Smooth muscle cell (in vitro differentiated cells): ENCODE measurements at regions not wholly inside any gene's neighbourhood (a gene's known extent, or its start where the extent isn't known, plus 50 kb on each side); places are given as distances from the start of the nearest gene placed in this dataset.

Source experiments
- DNase-seq: peaks from one replicate; lab custom pipeline; 2025; ENCODE audit not compliant: unreplicated experiment; lab: John Stamatoyannopoulos, UW
- H2AFZ ChIP-seq: fragments of 200-600 bp; sonication (generic); 2 replicates; pipeline ENCODE4 v1.6.0; 2016; ENCODE audit warnings: antibody characterized with exemption, low read depth, mild to moderate bottlenecking
- H3F3A ChIP-seq: fragments of 200-600 bp; sonication (generic); 2 replicates; pipeline ENCODE4 v1.6.0; 2017; ENCODE audit warnings: antibody characterized with exemption, low read depth
- H3K27ac ChIP-seq: fragments of 200-600 bp; sonication (generic); 2 replicates; pipeline ENCODE4 v1.5.1; 2016; ENCODE audit warnings: low read depth, mild to moderate bottlenecking
- H3K27me3 ChIP-seq: fragments of 200-600 bp; sonication (generic); 2 replicates; pipeline ENCODE4 v1.6.1; 2016; ENCODE audit warnings: low read depth, mild to moderate bottlenecking
- H3K36me3 ChIP-seq: fragments of 200-600 bp; sonication (generic); 2 replicates; pipeline ENCODE4 v1.5.1; 2016; ENCODE audit warnings: low read depth
- H3K4me1 ChIP-seq: fragments of 200-600 bp; sonication (generic); 2 replicates; pipeline ENCODE4 v1.5.1; 2016; ENCODE audit warnings: low read depth
- H3K4me2 ChIP-seq: fragments of 200-600 bp; sonication (generic); 2 replicates; pipeline ENCODE4 v1.6.0; 2016; ENCODE audit warnings: mild to moderate bottlenecking
- H3K4me3 ChIP-seq: fragments of 200-600 bp; sonication (generic); 2 replicates; pipeline ENCODE4 v1.5.1; 2016; ENCODE audit warnings: mild to moderate bottlenecking
- H3K79me2 ChIP-seq: fragments of 200-600 bp; sonication (generic); 2 replicates; pipeline ENCODE4 v1.6.0; 2016; ENCODE audit warnings: low read depth, mild to moderate bottlenecking
- H3K9ac ChIP-seq: fragments of 200-600 bp; sonication (generic); 2 replicates; pipeline ENCODE4 v1.6.0; 2016; ENCODE audit warnings: low read depth
- H3K9me3 ChIP-seq: fragments of 200-600 bp; sonication (generic); replicated peaks from 2 replicates; pipeline ENCODE4 v1.5.1; 2016; ENCODE audit warnings: low read depth
- H4K20me1 ChIP-seq: fragments of 200-600 bp; sonication (generic); 2 replicates; pipeline ENCODE4 v1.6.0; 2016; ENCODE audit warnings: low read depth
- CTCF ChIP-seq: fragments of 200-600 bp; sonication (generic); IDR thresholded peaks from 2 replicates; pipeline ENCODE4 v1.5.1; 2017; ENCODE audit warnings: borderline replicate concordance, mild to moderate bottlenecking, antibody characterized with exemption; ENCODE audit not compliant: insufficient read depth, poor library complexity, severe bottlenecking
- WGBS: methylation state at CpG from one replicate; pipeline ENCODE4 v1.1.7; 2016; ENCODE audit warnings: low lambda C conversion rate; 5-methylcytosine and 5-hydroxymethylcytosine counted together

GRCh38 chr16:7979448-7980132, 610.7 kb downstream of the TMEM114 start:
- DNase-seq, result no peak
- H3K4me2 ChIP-seq, result no peak overlapping the region
- no peak for TF ChIP-seq CTCF
- H3K36me3 ChIP-seq, result no peaks in the 10 kb centered on the region
- H4K20me1 ChIP-seq, result no peaks in the 10 kb centered on the region
- no peaks in the 10 kb centered on the region for H3K27me3 ChIP-seq
- H3K4me3 ChIP-seq, result no peak overlapping the region
- no peak overlapping the region for H2AFZ ChIP-seq
- H3K4me1 ChIP-seq, result no peaks in the 10 kb centered on the region
- H3K27ac ChIP-seq, result no peak overlapping the region
- no peaks in the 10 kb centered on the region for H3K9me3 ChIP-seq
- no peaks in the 10 kb centered on the region for H3F3A ChIP-seq
- H3K79me2 ChIP-seq, result no peaks in the 10 kb centered on the region
- no peak overlapping the region for H3K9ac ChIP-seq
- WGBS, result 88% methylated on average over 18 of the region's 18 CpGs

DNA sequence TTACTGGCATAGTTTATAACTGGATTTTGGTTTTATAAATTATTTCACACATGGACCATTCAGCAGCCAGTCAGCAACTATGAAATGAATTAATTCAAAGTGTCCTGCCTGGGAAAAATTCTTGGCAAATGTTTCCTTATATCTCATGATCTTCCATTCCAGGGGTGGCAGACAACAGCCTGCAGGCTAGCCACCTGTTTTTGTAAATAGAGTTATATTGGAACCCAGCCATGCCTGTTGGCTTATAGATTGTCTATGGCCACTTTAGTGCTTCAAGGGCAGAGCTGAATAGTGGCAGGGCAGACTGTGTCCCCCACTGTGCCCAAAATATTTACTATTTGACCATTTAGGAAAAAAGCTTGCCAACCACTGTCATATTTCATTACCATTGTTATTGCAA, 613.7 kb downstream of the TMEM114 start:
- no peak for TF ChIP-seq CTCF
- no peak for DNase-seq
- Histone ChIP-seq H3K4me3 (no peak overlapping the region), H3K79me2 (no peaks in the 10 kb centered on the region), H3K27ac (no peak overlapping the region), H4K20me1 (no peaks in the 10 kb centered on the region), H3F3A (no peaks in the 10 kb centered on the region), H3K4me2 (no peak overlapping the region), H3K9ac (no peak overlapping the region), H3K4me1 (no peaks in the 10 kb centered on the region), H3K27me3 (no peaks in the 10 kb centered on the region), H3K9me3 (no peaks in the 10 kb centered on the region), H2AFZ (no peak overlapping the region), H3K36me3 (no peaks in the 10 kb centered on the region)

DNA sequence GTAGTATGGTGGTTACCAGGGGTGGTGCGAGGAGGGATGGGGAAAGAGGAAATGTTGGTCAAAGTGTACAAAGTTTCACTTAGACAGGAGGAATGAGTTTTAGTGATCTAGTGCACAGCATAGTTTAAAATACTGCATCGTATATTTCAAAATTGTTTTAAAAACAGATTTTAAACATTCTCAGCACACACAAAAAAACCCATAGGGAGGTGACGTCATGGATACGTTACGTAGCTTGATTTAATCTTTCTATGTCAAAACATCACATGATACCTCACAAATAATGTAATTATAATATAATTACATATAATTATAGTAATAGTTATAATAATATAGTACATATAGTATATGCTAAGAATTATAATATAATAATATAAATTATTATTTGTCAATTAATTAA, 614.2 kb downstream of the TMEM114 start:
- Histone ChIP-seq H3K9me3 (no peaks in the 10 kb centered on the region), H3K4me3 (no peak overlapping the region), H3K4me1 (no peaks in the 10 kb centered on the region), H3K4me2 (no peak overlapping the region), H3K36me3 (no peaks in the 10 kb centered on the region), H4K20me1 (no peaks in the 10 kb centered on the region), H3F3A (no peaks in the 10 kb centered on the region), H3K27me3 (no peaks in the 10 kb centered on the region), H3K79me2 (no peaks in the 10 kb centered on the region), H3K27ac (no peak overlapping the region), H3K9ac (no peak overlapping the region), H2AFZ (no peak overlapping the region)
- DNase-seq, result no peak
- WGBS, result 93% methylated on average over 5 of the region's 5 CpGs
- TF ChIP-seq CTCF, result no peak

DNA sequence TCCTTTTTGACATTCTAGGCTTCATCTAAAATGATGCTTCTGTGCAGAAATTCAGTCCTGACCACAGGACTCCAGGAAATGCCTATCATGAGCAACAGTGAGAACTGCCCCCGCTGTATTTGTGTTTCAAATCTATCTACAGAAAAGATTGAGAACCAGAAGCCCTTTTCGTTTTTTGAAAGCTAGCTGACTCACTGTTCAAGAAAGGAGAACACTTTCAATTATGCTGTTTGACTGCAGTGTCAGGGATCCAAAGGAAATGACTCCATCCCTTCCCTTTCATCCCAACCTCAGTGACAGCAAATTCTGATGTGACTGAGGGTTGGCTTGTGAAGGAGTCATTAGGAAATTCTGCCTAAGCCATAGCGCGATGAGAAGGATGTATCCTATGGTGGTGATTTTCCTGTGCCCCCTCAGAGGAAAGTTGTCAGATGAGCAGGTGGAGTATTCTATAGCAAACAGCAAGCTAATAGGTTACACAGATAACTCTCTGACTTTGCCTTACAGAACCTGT, 622.3 kb downstream of the TMEM114 start:
- H3F3A ChIP-seq, result no peaks in the 10 kb centered on the region
- no peak overlapping the region for H2AFZ ChIP-seq
- H3K4me2 ChIP-seq, result no peak overlapping the region
- H3K27ac ChIP-seq, result no peak overlapping the region
- TF ChIP-seq CTCF, result no peak
- no peaks in the 10 kb centered on the region for H3K9me3 ChIP-seq
- no peaks in the 10 kb centered on the region for H3K36me3 ChIP-seq
- DNase-seq, result no peak
- H4K20me1 ChIP-seq, result no peaks in the 10 kb centered on the region
- no peaks in the 10 kb centered on the region for H3K79me2 ChIP-seq
- H3K27me3 ChIP-seq, result no peaks in the 10 kb centered on the region
- H3K4me3 ChIP-seq, result no peak overlapping the region
- H3K4me1 ChIP-seq, result no peaks in the 10 kb centered on the region
- no peak overlapping the region for H3K9ac ChIP-seq
- WGBS, result 58% methylated on average over 4 of the region's 4 CpGs
